Caco-2 (cell line): ENCODE measurements at regions not wholly inside any gene's neighbourhood (a gene's known extent, or its start where the extent isn't known, plus 50 kb on each side); places are given as distances from the start of the nearest gene placed in this dataset.

ENCODE experiments used
- BruUV-seq: library from RNA; stranded (reverse); fragments of 400-500 nt; replicated peaks from 2 replicates; lab custom pipeline; 2021; lab: Mats Ljungman, UMichigan
- CTCF ChIA-PET: fragments of 300-600 bp; sonication (Branson Sonifier 250); formaldehyde crosslinking; loops from one replicate; lab custom pipeline; 2022; ENCODE audit warnings: antibody characterized with exemption; lab: Charles Lee
- POLR2A ChIA-PET: fragments of 300-600 bp; sonication (Branson Sonifier 250); formaldehyde crosslinking; loops from one replicate; lab custom pipeline; 2022; ENCODE audit warnings: antibody characterized with exemption; lab: Charles Lee
- DNase-seq, 2 experiments: peaks; one replicate each; pipeline versions ENCODE4 v3.0.0 to v3.0.0-alpha.2; 2020 to 2022
- H3K27me3 ChIP-seq: replicated peaks from 2 replicates; pipeline ENCODE4 v1.6.0; 2011; ENCODE audit warnings: low read length; ENCODE audit not compliant: control insufficient read depth, insufficient read depth
- H3K36me3 ChIP-seq: 2 replicates; pipeline ENCODE4 v1.5.1; 2011; ENCODE audit warnings: low read length; ENCODE audit not compliant: control insufficient read depth, insufficient read depth
- H3K4me1 ChIP-seq: fragments of 250-450 bp; sonication (Bioruptor Pico); 2 replicates; pipeline ENCODE4 v1.5.1; 2020; ENCODE audit warnings: mild to moderate bottlenecking
- H3K4me3 ChIP-seq: 2 replicates; pipeline ENCODE4 v1.5.1; 2011; ENCODE audit warnings: low read depth, mild to moderate bottlenecking, control low read depth, low read length
- H3K9me3 ChIP-seq: fragments of 250-450 bp; sonication (Bioruptor Pico); 2 replicates; pipeline ENCODE4 v1.5.1; 2020; ENCODE audit warnings: mild to moderate bottlenecking, moderate library complexity
- H3K27ac Mint-ChIP-seq: one replicate; pipeline ENCODE4 v1.8.0; 2022; ENCODE audit warnings: mixed read lengths; ENCODE audit not compliant: unreplicated experiment
- H3K27me3 Mint-ChIP-seq: one replicate; pipeline ENCODE4 v1.8.0; 2022; ENCODE audit warnings: mixed read lengths; ENCODE audit not compliant: insufficient read depth, unreplicated experiment
- H3K36me3 Mint-ChIP-seq: one replicate; pipeline ENCODE4 v1.8.0; 2022; ENCODE audit warnings: mild to moderate bottlenecking, mixed read lengths; ENCODE audit not compliant: insufficient read depth, unreplicated experiment
- H3K4me1 Mint-ChIP-seq: one replicate; pipeline ENCODE4 v1.8.0; 2022; ENCODE audit warnings: low read depth, mixed read lengths; ENCODE audit not compliant: unreplicated experiment
- H3K4me3 Mint-ChIP-seq: one replicate; pipeline ENCODE4 v1.8.0; 2022; ENCODE audit warnings: mild to moderate bottlenecking, moderate library complexity, mixed read lengths; ENCODE audit not compliant: unreplicated experiment
- H3K9me3 Mint-ChIP-seq: one replicate; pipeline ENCODE4 v1.8.0; 2022; ENCODE audit warnings: mixed read lengths; ENCODE audit not compliant: unreplicated experiment
- CTCF ChIP-seq, 2 experiments: fragments of 200-600 bp in 1 of 2; IDR thresholded peaks; 1 replicate in 1 of 2; 2 replicates in 1 of 2; pipeline versions ENCODE4 v1.5.1 to v1.8.0; 2011 to 2022; ENCODE audit warnings: antibody characterized with exemption in 1 of 2, control low read depth in 1 of 2, inconsistent platforms in 1 of 2, low read depth in 1 of 2, low read length in 1 of 2, mild to moderate bottlenecking in 1 of 2, moderate library complexity in 1 of 2; ENCODE audit not compliant: insufficient read depth in 1 of 2, severe bottlenecking in 1 of 2, unreplicated experiment in 1 of 2
- intact Hi-C: fragments of 100-400 bp; cut with micrococcal nuclease; formaldehyde crosslinking; loops from one replicate; pipeline ENCODE4 v1.10.0; 2022; ENCODE audit not compliant: unreplicated experiment

- ChIA-PET CTCF (no interaction called here), POLR2A (no interaction called here)
- TF ChIP-seq CTCF (IDR thresholded peaks at IDR 0.05; ENCODE audit: insufficient read depth in 1 of 2, low read depth in 1 of 2, low read length in 1 of 2, severe bottlenecking in 1 of 2, unreplicated experiment in 1 of 2): no peak
- Histone ChIP-seq H3K9me3 (no peaks in the 10 kb centered on the region), H3K4me1 (no peaks in the 10 kb centered on the region), H3K4me3 (no peak overlapping the region), H3K27me3 (no peaks in the 10 kb centered on the region), H3K36me3 (no peaks in the 10 kb centered on the region)
- Mint-ChIP-seq H3K27ac (no peak overlapping the region), H3K4me3 (no peak overlapping the region), H3K4me1 (no peaks in the 10 kb centered on the region), H3K36me3 (no peaks in the 10 kb centered on the region), H3K9me3 (no peaks in the 10 kb centered on the region), H3K27me3 (peaks cover 3% of the 10 kb centered on the region)
- intact Hi-C loops: no loop called here
- no TSS peak for BruUV-seq
- DNase-seq: no peak
These were observed 155.6 kb downstream of the HS3ST2 start for GRCh38 chr16:22969567-22969966.

GRCh38 chr16:22968931-22969330 is 155.0 kb downstream of the HS3ST2 start:
- no peak for DNase-seq
- Mint-ChIP-seq H3K36me3 (no peaks in the 10 kb centered on the region), H3K4me3 (no peak overlapping the region), H3K27me3 (peaks cover 3% of the 10 kb centered on the region), H3K27ac (no peak overlapping the region), H3K9me3 (no peaks in the 10 kb centered on the region), H3K4me1 (no peaks in the 10 kb centered on the region)
- ChIA-PET CTCF (no interaction called here), POLR2A (no interaction called here)
- H3K36me3 ChIP-seq: no peaks in the 10 kb centered on the region
- no peak for TF ChIP-seq CTCF (IDR thresholded peaks at IDR 0.05; ENCODE audit: insufficient read depth in 1 of 2, low read depth in 1 of 2, low read length in 1 of 2, severe bottlenecking in 1 of 2, unreplicated experiment in 1 of 2)
- no peaks in the 10 kb centered on the region for H3K27me3 ChIP-seq
- no peaks in the 10 kb centered on the region for H3K9me3 ChIP-seq
- BruUV-seq: no TSS peak
- H3K4me1 ChIP-seq: no peaks in the 10 kb centered on the region
- H3K4me3 ChIP-seq: no peak overlapping the region
- intact Hi-C loops: no loop called here

- CTCF ChIA-PET: no interaction called here
- H3K9me3 ChIP-seq: no peaks in the 10 kb centered on the region
- Mint-ChIP-seq H3K27me3 (peaks cover 3% of the 10 kb centered on the region), H3K9me3 (no peaks in the 10 kb centered on the region), H3K4me1 (no peaks in the 10 kb centered on the region), H3K4me3 (no peak overlapping the region), H3K27ac (no peak overlapping the region), H3K36me3 (no peaks in the 10 kb centered on the region)
- H3K36me3 ChIP-seq: no peaks in the 10 kb centered on the region
- H3K4me1 ChIP-seq: no peaks in the 10 kb centered on the region
- no peaks in the 10 kb centered on the region for H3K27me3 ChIP-seq
- intact Hi-C loops: no loop called here
- DNase-seq: no peak
- no TSS peak for BruUV-seq
- POLR2A ChIA-PET: no interaction called here
- no peak for TF ChIP-seq CTCF (IDR thresholded peaks at IDR 0.05; ENCODE audit: insufficient read depth in 1 of 2, low read depth in 1 of 2, low read length in 1 of 2, severe bottlenecking in 1 of 2, unreplicated experiment in 1 of 2)
- no peak overlapping the region for H3K4me3 ChIP-seq
These were observed 153.6 kb downstream of the HS3ST2 start for GRCh38 chr16:22967521-22968095.
